Adrenal gland (tissue), 9 donors: ENCODE measurements at regions not wholly inside any gene's neighbourhood (a gene's known extent, or its start where the extent isn't known, plus 50 kb on each side); places are given as distances from the start of the nearest gene placed in this dataset.
A peak's percentile ranks its signal among the peaks of the same experiment; 100 is the strongest.
"Not testable (repeated sequence)": the region's sequence is repeated elsewhere in the genome, so short reads cannot be mapped to it uniquely, and the experiment has no call there.

Source experiments
- DNase-seq, 7 donors: peaks; one replicate each; pipeline ENCODE4 v3.0.0-alpha.2; 2019 to 2020
- H3K27ac ChIP-seq, 5 donors: fragments of 200-600 bp; sonication (generic) in 4 of 5; 1 replicate in 3 of 5; 2 replicates in 2 of 5; pipeline versions ENCODE4 v1.5.1 to v1.8.0; 2016 to 2020; ENCODE audit warnings: mild to moderate bottlenecking in 1 of 5
- H3K27me3 ChIP-seq: fragments of 200-600 bp; 2 replicates; pipeline ENCODE4 v1.8.0; 2021
- H3K36me3 ChIP-seq, 2 donors: fragments of 200-600 bp; replicated peaks in 1 of 2; 1 replicate in 1 of 2; 2 replicates in 1 of 2; pipeline versions ENCODE4 v1.5.1 to v1.8.0; 2018 to 2022
- H3K4me1 ChIP-seq, 2 donors: fragments of 200-600 bp; replicated peaks in 1 of 2; 1 replicate in 1 of 2; 2 replicates in 1 of 2; pipeline versions ENCODE4 v1.5.1 to v1.8.0; 2018 to 2021
- H3K4me3 ChIP-seq, 4 donors: fragments of 200-600 bp; sonication (generic) in 3 of 4; one replicate each; pipeline ENCODE4 v1.5.1; 2016 to 2018
- H3K9me3 ChIP-seq, 3 donors: fragments of 200-600 bp; sonication (generic) in 1 of 3; replicated peaks in 1 of 3; 1 replicate in 2 of 3; 2 replicates in 1 of 3; pipeline versions ENCODE4 v1.5.1 to v1.8.0; 2016 to 2021
- CTCF ChIP-seq, 6 experiments: fragments of 450-650 bp in 4 of 6; fragments of 200-600 bp in 2 of 6; sonication (generic) in 1 of 6; IDR thresholded peaks; 1 replicate in 5 of 6; 2 replicates in 1 of 6; pipeline versions ENCODE4 v1.5.1 to v1.8.0; 2016 to 2021; ENCODE audit warnings: antibody characterized with exemption in 6 of 6, mild to moderate bottlenecking in 2 of 6, moderate library complexity in 1 of 6
- POLR2A ChIP-seq, 2 donors: fragments of 450-650 bp; IDR thresholded peaks; one replicate each; pipeline ENCODE4 v1.6.1; 2017; ENCODE audit warnings: antibody characterized with exemption in 2 of 2, mild to moderate bottlenecking in 2 of 2, moderate library complexity in 1 of 2
- WGBS, 4 donors: extraction: QIAGEN DNeasy Blood & Tissue Kit in 2 of 4; methylation state at CpG; one replicate each; pipeline versions ENCODE4 v1.1.5 to v1.1.7; 2013 to 2017; 5-methylcytosine and 5-hydroxymethylcytosine counted together
- intact Hi-C, 2 donors: fragments of 100-400 bp; cut with DNase I; formaldehyde crosslinking; loops; one replicate each; pipeline versions ENCODE4 v1.14.1 to v1.15.0; 2022 to 2023
- donor health status: healthy with polysubstance abuse.
- donor health status: Bipolar disorder and iron deficiency.
- donor health status: DM: yes; HTN: yes; CAD: no.
- donor health status: DM: no; HTN: no; CAD: no.
- donor health status: DM: no; HTN: no; CAD: no.

- intact Hi-C loops, result no loop called here
- TF ChIP-seq POLR2A (IDR thresholded peaks at IDR 0.05) (no peak), CTCF (IDR thresholded peaks at IDR 0.05) (no peak)
- Histone ChIP-seq H3K4me3 (no peak overlapping the region), H3K4me1 (no peaks in the 10 kb centered on the region), H3K36me3 (no peaks in the 10 kb centered on the region), H3K27ac (no peak overlapping the region), H3K27me3 (no peaks in the 10 kb centered on the region), H3K9me3 (no peaks in the 10 kb centered on the region)
- 62 to 78% (median 68%) methylated on average over 2 of the region's 2 CpGs for WGBS, 4 donors
- DNase-seq, result peak in 1 of 7 donors; percentile 17
Observed at GRCh38 chr11:109668973-109669634, 247.1 kb downstream of the C11orf87 start.

- intact Hi-C loops, result no loop called here
- no peaks in the 10 kb centered on the region for H3K27me3 ChIP-seq
- H3K4me1 ChIP-seq, result no peaks in the 10 kb centered on the region
- TF ChIP-seq POLR2A (IDR thresholded peaks at IDR 0.05), result no peak
- TF ChIP-seq CTCF (IDR thresholded peaks at IDR 0.05), result no peak
- no peaks in the 10 kb centered on the region for H3K36me3 ChIP-seq
- no peak overlapping the region for H3K27ac ChIP-seq
- DNase-seq, result no peak
- no peaks in the 10 kb centered on the region for H3K9me3 ChIP-seq
- H3K4me3 ChIP-seq, result no peak overlapping the region
Observed at GRCh38 chr11:109677231-109677630, 255.2 kb downstream of the C11orf87 start.

- Histone ChIP-seq H3K4me1 (no peaks in the 10 kb centered on the region), H3K27ac (no peak overlapping the region), H3K4me3 (no peak overlapping the region), H3K9me3 (no peaks in the 10 kb centered on the region), H3K36me3 (no peaks in the 10 kb centered on the region), H3K27me3 (no peaks in the 10 kb centered on the region)
- TF ChIP-seq POLR2A (IDR thresholded peaks at IDR 0.05), result no peak
- no peak for TF ChIP-seq CTCF (IDR thresholded peaks at IDR 0.05)
- intact Hi-C loops, result no loop called here
- DNase-seq, result no peak
Observed at GRCh38 chr11:109677876-109678275, 255.9 kb downstream of the C11orf87 start.

GRCh38 chr11:109680127-109680526 lies 258.1 kb downstream of the C11orf87 start:
- intact Hi-C loops, result no loop called here
- Histone ChIP-seq H3K9me3 (no peaks in the 10 kb centered on the region), H3K4me1 (no peaks in the 10 kb centered on the region), H3K4me3 (no peak overlapping the region), H3K27ac (no peak overlapping the region), H3K27me3 (no peaks in the 10 kb centered on the region), H3K36me3 (no peaks in the 10 kb centered on the region)
- no peak for TF ChIP-seq POLR2A (IDR thresholded peaks at IDR 0.05)
- no peak for TF ChIP-seq CTCF (IDR thresholded peaks at IDR 0.05)
- no peak for DNase-seq

GRCh38 chr11:109682788-109683187 lies 260.8 kb downstream of the C11orf87 start:
- WGBS, 4 donors, result 88 to 100% (median 99%) methylated on average over 1 of the region's 1 CpG
- intact Hi-C loops, H3K36me3 ChIP-seq, H3K27ac ChIP-seq, H3K9me3 ChIP-seq, DNase-seq, H3K27me3 ChIP-seq, H3K4me3 ChIP-seq, H3K4me1 ChIP-seq: not testable (repeated sequence)
